NT2/D1 (cell line): ENCODE measurements at regions not wholly inside any gene's neighbourhood (a gene's known extent, or its start where the extent isn't known, plus 50 kb on each side); places are given as distances from the start of the nearest gene placed in this dataset.

Source experiments
- DNase-seq: peaks from one replicate; pipeline ENCODE4 v3.0.0-alpha.2; 2011; ENCODE audit warnings: low read depth, low spot score
- H3K27me3 ChIP-seq: 2 replicates; pipeline ENCODE4 v1.6.0; 2011; ENCODE audit warnings: mild to moderate bottlenecking; ENCODE audit not compliant: insufficient read length, insufficient read depth
- H3K36me3 ChIP-seq: 2 replicates; pipeline ENCODE4 v1.6.1; 2011; ENCODE audit warnings: mild to moderate bottlenecking, low read length, mixed read lengths; ENCODE audit not compliant: insufficient read depth, insufficient read length
- H3K4me1 ChIP-seq: 2 replicates; pipeline ENCODE4 v1.5.1; 2011; ENCODE audit not compliant: insufficient read depth, insufficient read length
- H3K4me3 ChIP-seq: 2 replicates; pipeline ENCODE4 v1.5.1; 2011; ENCODE audit warnings: low read depth; ENCODE audit not compliant: insufficient read length
- H3K9ac ChIP-seq: 2 replicates; pipeline ENCODE4 v1.6.0; 2011; ENCODE audit warnings: low read depth; ENCODE audit not compliant: insufficient read length
- H3K9me3 ChIP-seq: 2 replicates; pipeline ENCODE4 v1.5.1; 2011; ENCODE audit warnings: mild to moderate bottlenecking, low read length; ENCODE audit not compliant: insufficient read depth
- SUZ12 ChIP-seq: IDR thresholded peaks from 2 replicates; pipeline ENCODE4 v1.6.1; 2011; ENCODE audit not compliant: insufficient read length, insufficient read depth; ENCODE audit errors: extremely low read depth
- YY1 ChIP-seq: IDR thresholded peaks from 2 replicates; pipeline ENCODE4 v1.6.1; 2011; ENCODE audit not compliant: insufficient read length, insufficient read depth
- ZNF274 ChIP-seq: IDR thresholded peaks from 2 replicates; pipeline ENCODE4 v1.6.1; 2011; ENCODE audit warnings: mild to moderate bottlenecking, low read depth, low read length

DNA sequence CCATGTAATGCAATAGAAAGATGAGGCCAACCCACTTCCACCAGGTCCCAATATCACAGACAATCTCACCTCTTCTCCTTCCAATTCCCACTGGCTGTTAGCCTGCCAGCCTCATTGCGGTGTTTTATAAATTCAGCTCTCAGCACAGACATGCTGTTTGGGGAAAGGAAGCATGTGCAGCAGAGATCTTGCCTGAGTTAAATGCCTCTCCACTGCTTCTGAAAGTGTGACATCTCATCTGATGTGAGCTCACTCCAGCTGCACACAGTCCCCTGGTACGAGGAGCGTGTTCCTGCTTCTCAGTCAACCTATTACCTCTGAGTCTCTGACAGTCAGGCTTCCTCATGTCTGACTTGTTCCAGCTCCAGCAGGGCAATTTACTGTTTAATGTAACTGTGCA, 122.7 kb upstream of the GUCY1A2 start:
- no peak overlapping the region for H3K9ac ChIP-seq
- no peaks in the 10 kb centered on the region for H3K4me1 ChIP-seq
- no peaks in the 10 kb centered on the region for H3K36me3 ChIP-seq
- DNase-seq: no peak
- no peaks in the 10 kb centered on the region for H3K9me3 ChIP-seq
- no peak overlapping the region for H3K4me3 ChIP-seq
- TF ChIP-seq ZNF274 (no peak), SUZ12 (no peak), YY1 (no peak)
- H3K27me3 ChIP-seq: no peaks in the 10 kb centered on the region

DNA sequence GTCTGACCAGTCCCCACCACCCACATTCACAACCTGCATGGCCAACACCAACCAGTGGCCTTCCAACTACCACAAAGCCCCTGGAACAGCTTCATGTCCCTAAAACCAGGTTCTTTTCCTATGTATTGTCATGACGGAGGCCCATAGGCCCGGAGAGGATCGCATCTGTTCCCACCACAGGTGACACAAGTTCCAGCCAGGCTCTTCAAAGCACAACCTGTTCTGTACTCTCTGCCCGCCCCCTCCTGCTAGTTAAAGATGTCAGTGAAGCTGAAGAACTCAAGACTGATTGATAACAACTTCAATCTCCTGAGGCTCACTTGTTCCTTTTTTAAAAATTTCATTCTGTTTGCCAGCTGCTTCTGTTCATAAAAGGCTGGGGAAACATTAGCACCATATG, 121.1 kb upstream of the GUCY1A2 start:
- no peak for TF ChIP-seq YY1
- TF ChIP-seq SUZ12: no peak
- TF ChIP-seq ZNF274: no peak
- no peaks in the 10 kb centered on the region for H3K36me3 ChIP-seq
- H3K27me3 ChIP-seq: no peaks in the 10 kb centered on the region
- no peaks in the 10 kb centered on the region for H3K4me1 ChIP-seq
- no peak overlapping the region for H3K4me3 ChIP-seq
- no peak for DNase-seq
- H3K9me3 ChIP-seq: no peaks in the 10 kb centered on the region
- no peak overlapping the region for H3K9ac ChIP-seq

DNA sequence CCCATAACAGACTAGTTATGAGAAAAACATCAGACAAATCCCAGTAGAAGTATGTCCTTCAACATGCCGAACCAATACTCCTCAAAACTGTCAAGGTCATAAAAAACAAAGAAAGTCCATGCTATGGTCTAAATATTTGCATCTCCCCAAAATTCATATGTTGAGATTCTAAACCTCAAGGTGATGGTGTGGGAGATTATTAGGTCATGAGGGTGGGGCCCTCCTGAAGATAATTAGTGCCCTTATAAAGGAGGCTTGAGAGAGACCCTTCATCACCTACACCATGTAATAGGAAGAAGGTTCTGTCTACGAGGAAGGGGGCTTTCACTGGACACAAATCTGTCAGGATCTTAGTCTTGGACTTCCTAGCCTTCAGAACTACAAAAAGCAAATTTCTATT, 118.6 kb upstream of the GUCY1A2 start:
- H3K9me3 ChIP-seq: no peaks in the 10 kb centered on the region
- TF ChIP-seq YY1 (no peak), SUZ12 (no peak), ZNF274 (no peak)
- H3K36me3 ChIP-seq: no peaks in the 10 kb centered on the region

DNA sequence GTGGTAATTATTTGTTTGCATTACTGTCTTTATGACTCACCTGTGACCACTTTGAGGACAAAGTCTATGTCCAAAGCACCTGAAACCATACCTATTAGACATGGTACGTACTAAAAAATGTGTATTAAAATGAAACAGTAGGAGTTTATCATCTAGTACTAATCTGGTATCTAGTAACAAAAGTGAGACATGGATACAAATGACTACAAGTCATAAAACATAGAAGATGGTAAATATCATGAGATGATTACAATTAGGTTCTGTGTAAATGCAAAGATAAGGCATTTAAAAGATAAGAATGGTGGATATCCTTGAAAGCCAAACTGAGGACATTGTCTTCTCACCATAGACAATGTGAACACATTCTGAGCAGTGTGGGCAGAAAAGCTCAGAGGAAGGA, 113.5 kb upstream of the GUCY1A2 start:
- H3K27me3 ChIP-seq: no peaks in the 10 kb centered on the region
- no peaks in the 10 kb centered on the region for H3K4me1 ChIP-seq
- H3K9me3 ChIP-seq: no peaks in the 10 kb centered on the region
- TF ChIP-seq SUZ12 (no peak), ZNF274 (no peak), YY1 (no peak)
- H3K36me3 ChIP-seq: no peaks in the 10 kb centered on the region
- H3K9ac ChIP-seq: no peak overlapping the region
- DNase-seq: no peak
- H3K4me3 ChIP-seq: no peak overlapping the region

More for the DNA sequence above, 118.6 kb upstream of the GUCY1A2 start:
- Histone ChIP-seq H3K9ac (no peak overlapping the region), H3K4me1 (no peaks in the 10 kb centered on the region), H3K4me3 (no peak overlapping the region), H3K27me3 (no peaks in the 10 kb centered on the region)
- no peak for DNase-seq

DNA sequence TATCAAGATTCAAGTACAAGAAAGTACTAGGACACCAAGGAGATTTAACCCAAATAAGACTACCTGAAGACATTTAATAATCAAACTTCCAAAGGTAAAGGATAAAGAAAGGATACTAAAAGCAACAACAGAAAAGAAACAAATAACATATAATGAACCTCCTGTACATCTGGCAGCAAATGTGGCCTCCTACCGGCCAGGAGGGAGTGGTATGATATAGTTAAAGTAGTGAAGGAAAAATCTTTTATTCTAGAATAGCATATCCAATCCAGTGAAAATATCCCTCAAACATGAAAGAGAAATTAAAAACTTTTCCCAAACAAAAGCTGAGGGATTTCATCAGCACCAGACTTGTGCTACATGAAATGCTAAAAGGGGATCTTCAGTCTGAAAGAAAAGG, 104.7 kb upstream of the GUCY1A2 start:
- H3K9ac ChIP-seq: no peak overlapping the region
- no peak for DNase-seq
- no peaks in the 10 kb centered on the region for H3K27me3 ChIP-seq
- no peak overlapping the region for H3K4me3 ChIP-seq
- H3K36me3 ChIP-seq: no peaks in the 10 kb centered on the region
- no peaks in the 10 kb centered on the region for H3K4me1 ChIP-seq
- TF ChIP-seq SUZ12 (no peak), YY1 (no peak), ZNF274 (no peak)
- no peaks in the 10 kb centered on the region for H3K9me3 ChIP-seq

DNA sequence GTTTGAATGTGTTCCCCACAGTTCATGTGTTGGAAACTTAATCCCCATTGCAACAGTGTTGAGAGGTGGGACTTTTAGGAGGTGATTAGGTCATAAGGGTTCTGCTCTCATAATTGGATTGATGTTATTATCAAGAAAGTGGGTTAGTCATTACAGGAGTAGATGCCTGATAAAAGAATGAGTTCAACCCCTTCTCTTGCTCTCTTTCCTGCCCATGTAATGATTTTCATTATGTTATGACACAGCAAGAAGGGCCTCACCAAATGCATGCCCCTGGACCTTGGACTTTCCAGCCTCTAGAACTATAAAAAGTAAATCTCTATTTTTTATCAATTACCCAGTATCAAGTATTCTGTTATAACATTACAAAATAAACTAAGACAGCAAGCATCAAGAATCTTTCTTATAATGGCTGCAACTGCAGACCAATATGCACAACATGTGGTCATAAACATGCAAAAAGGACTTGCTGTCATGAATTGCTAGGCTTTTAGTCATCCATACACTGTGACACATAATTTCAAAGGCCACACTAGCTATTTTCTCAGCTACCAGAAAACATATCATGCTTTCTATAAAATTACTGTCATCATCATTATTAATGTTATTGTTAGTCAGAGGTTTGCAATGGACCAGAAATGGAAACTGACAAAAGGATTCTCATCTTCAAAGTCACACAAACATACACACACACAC, 99.9 kb upstream of the GUCY1A2 start:
- no peaks in the 10 kb centered on the region; the same call in 1 of the 2 replicates for H3K9me3 ChIP-seq
- H3K4me3 ChIP-seq: no peak overlapping the region

DNA sequence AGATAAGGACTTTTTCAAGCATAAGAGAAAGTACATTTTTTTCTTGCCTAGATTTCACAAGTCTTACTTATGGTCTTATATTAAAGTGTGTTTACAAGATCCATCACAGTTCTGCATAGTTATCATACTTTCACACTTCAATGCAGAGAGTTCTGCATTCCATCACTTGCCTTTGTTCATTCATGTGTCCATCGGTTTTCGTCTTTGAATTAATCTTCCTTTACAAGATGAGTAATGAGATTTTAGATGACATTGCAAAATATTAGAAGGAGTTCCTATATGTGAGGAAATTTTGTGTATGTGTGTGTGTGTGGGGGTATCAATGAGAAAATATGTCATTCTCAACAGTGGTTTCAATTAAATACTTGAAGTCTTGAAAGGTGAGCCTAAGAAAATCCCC, 98.1 kb upstream of the GUCY1A2 start:
- Histone ChIP-seq H3K9ac (no peak overlapping the region), H3K4me1 (no peaks in the 10 kb centered on the region), H3K4me3 (no peak overlapping the region), H3K9me3 (no peaks in the 10 kb centered on the region; the same call in 1 of the 2 replicates), H3K36me3 (no peaks in the 10 kb centered on the region), H3K27me3 (no peaks in the 10 kb centered on the region)
- TF ChIP-seq ZNF274: no peak
- no peak for TF ChIP-seq YY1
- no peak for TF ChIP-seq SUZ12
- no peak for DNase-seq

More for the DNA sequence above, 99.9 kb upstream of the GUCY1A2 start:
- Histone ChIP-seq H3K27me3 (no peaks in the 10 kb centered on the region), H3K4me1 (no peaks in the 10 kb centered on the region), H3K9ac (no peak overlapping the region), H3K36me3 (no peaks in the 10 kb centered on the region)
- no peak for TF ChIP-seq YY1
- TF ChIP-seq SUZ12: no peak
- TF ChIP-seq ZNF274: no peak
- DNase-seq: no peak
